Mesenteric fat pad (tissue), 1 donor: ENCODE measurements at regions not wholly inside any gene's neighbourhood (a gene's known extent, or its start where the extent isn't known, plus 50 kb on each side); places are given as distances from the start of the nearest gene placed in this dataset.
A peak's percentile ranks its signal among the peaks of the same experiment; 100 is the strongest.

ENCODE experiments used
- DNase-seq: peaks from one replicate; pipeline ENCODE4 v3.0.0-alpha.2; 2020; ENCODE audit warnings: low spot score
- donor health status: DM: yes; HTN: yes; CAD: no.

- DNase-seq: peak; percentile 55
Measured at GRCh38 chr13:111966933-111967332, 100.0 kb upstream of the SOX1 start.

- no peak for DNase-seq
Measured at GRCh38 chr13:111967572-111968201, 99.3 kb upstream of the SOX1 start.

- peak; percentile 18 for DNase-seq
Measured at GRCh38 chr13:111968336-111969010, 98.5 kb upstream of the SOX1 start.

GRCh38 chr13:111969551-111970135 lies 97.3 kb upstream of the SOX1 start:
- peak; percentile 69 for DNase-seq

- DNase-seq: peak; percentile 62
Measured at GRCh38 chr13:111970494-111971141, 96.3 kb upstream of the SOX1 start.

- peak; percentile 73 for DNase-seq
Measured at GRCh38 chr13:111971891-111972780, 94.8 kb upstream of the SOX1 start.

- peak; percentile 37 for DNase-seq
Measured at GRCh38 chr13:111973186-111973585, 93.8 kb upstream of the SOX1 start.

- DNase-seq: peak; percentile 64
Measured at GRCh38 chr13:111973605-111974340, 93.2 kb upstream of the SOX1 start.

- no peak for DNase-seq
Measured at GRCh38 chr13:111974341-111974640, 92.7 kb upstream of the SOX1 start.

GRCh38 chr13:111975539-111976473 lies 91.1 kb upstream of the SOX1 start:
- DNase-seq: peak; percentile 71

GRCh38 chr13:111976474-111977178 lies 90.3 kb upstream of the SOX1 start:
- peak; percentile 77 for DNase-seq

GRCh38 chr13:111977179-111977506 lies 89.8 kb upstream of the SOX1 start:
- no peak for DNase-seq

GRCh38 chr13:111978546-111978945 lies 88.4 kb upstream of the SOX1 start:
- no peak for DNase-seq

GRCh38 chr13:111980146-111980929 lies 86.6 kb upstream of the SOX1 start:
- no peak for DNase-seq

- no peak for DNase-seq
Measured at GRCh38 chr13:111981006-111981405, 85.9 kb upstream of the SOX1 start.

GRCh38 chr13:111981446-111982165 lies 85.3 kb upstream of the SOX1 start:
- DNase-seq: no peak

GRCh38 chr13:111984349-111984748 lies 82.6 kb upstream of the SOX1 start:
- no peak for DNase-seq

GRCh38 chr13:111990362-111990761 lies 76.6 kb upstream of the SOX1 start:
- DNase-seq: no peak
